ENCODE measurements at regions not wholly inside any gene's neighbourhood (a gene's known extent, or its start where the extent isn't known, plus 50 kb on each side); places are given as distances from the start of the nearest gene placed in this dataset.

GRCh38 chr6:166775923-166776220 is 148.8 kb upstream of the RPS6KA2 start:
- TF ChIP-seq CTCF (IDR thresholded peaks at IDR 0.05; ENCODE audit: extremely low read depth in 1 of 2, insufficient read depth in 1 of 2, low read depth in 1 of 2, low read length in 2 of 2): no peak
- no peak for TF ChIP-seq POLR2A (IDR thresholded peaks at IDR 0.05; ENCODE audit: low read depth, low read length)
- TF ChIP-seq MAX (IDR thresholded peaks at IDR 0.05; ENCODE audit: insufficient read depth, insufficient read length): no peak
- no peak for TF ChIP-seq EZH2 (IDR thresholded peaks at IDR 0.05; ENCODE audit: borderline replicate concordance, low read depth, low read length, severe bottlenecking)
- no peak for TF ChIP-seq POLR2AphosphoS5 (IDR thresholded peaks at IDR 0.05; ENCODE audit: insufficient read depth, low read depth, low read length)
- no peak for TF ChIP-seq JUN (IDR thresholded peaks at IDR 0.05; ENCODE audit: borderline replicate concordance, insufficient read depth, insufficient read length, low read depth)
- no peak for TF ChIP-seq GATA2 (IDR thresholded peaks at IDR 0.05; ENCODE audit: insufficient read depth, insufficient read length, low read depth, low read length)
- TF ChIP-seq MYC (IDR thresholded peaks at IDR 0.05; ENCODE audit: low read depth, low read length): no peak

All from endothelial cell of umbilical vein (primary cell).